HCT116 (cell line): ENCODE measurements at regions not wholly inside any gene's neighbourhood (a gene's known extent, or its start where the extent isn't known, plus 50 kb on each side); places are given as distances from the start of the nearest gene placed in this dataset.

ENCODE experiments used
- CTCF ChIP-seq, 3 experiments: fragments of 200-600 bp in 1 of 3; sonication (generic) in 1 of 3; IDR thresholded peaks in 2 of 3; conservative IDR thresholded peaks in 1 of 3; 2 replicates each; pipeline ENCODE4 v1.5.1; 2012 to 2017; ENCODE audit warnings: low read depth in 2 of 3, low read length in 2 of 3, antibody characterized with exemption in 1 of 3, borderline replicate concordance in 1 of 3, control low read depth in 1 of 3, mild to moderate bottlenecking in 1 of 3, mixed read lengths in 1 of 3, mixed run types in 1 of 3, moderate library complexity in 1 of 3; ENCODE audit not compliant: insufficient read depth in 1 of 3
- POLR2A ChIP-seq: IDR thresholded peaks from 2 replicates; pipeline ENCODE4 v1.7.0; 2011; ENCODE audit warnings: borderline replicate concordance; ENCODE audit not compliant: insufficient read depth, insufficient read length; ENCODE audit errors: extremely low read depth
- SIN3A ChIP-seq: IDR thresholded peaks from 2 replicates; pipeline ENCODE4 v1.6.1; 2012; ENCODE audit warnings: low read depth

- TF ChIP-seq SIN3A (no peak), POLR2A (no peak), CTCF (IDR thresholded peaks at IDR 0.05 in 2 of 3, conservative IDR thresholded peaks at IDR 0.05 in 1 of 3; ENCODE audit: borderline replicate concordance in 1 of 3, insufficient read depth in 1 of 3, low read depth in 2 of 3, low read length in 2 of 3) (no peak)
Measured at GRCh38 chr2:121943285-121943684, 187.8 kb downstream of the TSN start.
